GM23338 (cell line): ENCODE measurements at regions not wholly inside any gene's neighbourhood (a gene's known extent, or its start where the extent isn't known, plus 50 kb on each side); places are given as distances from the start of the nearest gene placed in this dataset.
"Not testable (repeated sequence)": the region's sequence is repeated elsewhere in the genome, so short reads cannot be mapped to it uniquely, and the experiment has no call there.

Source experiments
- CTCF ChIP-seq, 2 experiments: fragments of 200-600 bp in 1 of 2; sonication (generic) in 1 of 2; conservative IDR thresholded peaks; 2 replicates each; pipeline versions ENCODE4 v1.5.1 to v1.6.1; 2016 to 2017; ENCODE audit warnings: antibody characterized with exemption in 2 of 2, low read depth in 2 of 2, mild to moderate bottlenecking in 2 of 2, moderate library complexity in 1 of 2
- POLR2AphosphoS5 ChIP-seq: IDR thresholded peaks from 2 replicates; pipeline ENCODE4 v1.6.1; 2016; ENCODE audit warnings: antibody characterized with exemption, low read depth

DNA sequence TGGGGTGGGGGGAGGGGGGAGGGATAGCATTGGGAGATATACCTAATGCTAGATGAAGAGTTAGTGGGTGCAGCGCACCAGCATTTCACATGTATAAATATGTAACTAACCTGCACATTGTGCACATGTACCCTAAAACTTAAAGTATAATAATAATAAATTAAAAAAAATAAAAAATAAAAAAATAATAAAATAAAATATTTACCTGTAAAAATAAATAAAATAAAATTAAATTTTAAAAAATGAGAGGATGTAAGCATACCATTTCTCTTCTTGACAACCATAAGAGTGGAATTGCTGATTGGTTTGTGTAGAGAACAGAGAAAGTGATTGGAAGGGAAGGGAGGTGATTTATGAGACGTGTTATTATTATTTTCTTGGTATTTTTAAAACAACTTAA, 609.5 kb upstream of the CYLC2 start:
- TF ChIP-seq CTCF (conservative IDR thresholded peaks at IDR 0.05; ENCODE audit: low read depth in 2 of 2); POLR2AphosphoS5: not testable (repeated sequence)
